Stimulated activated effector memory CD8-positive, alpha-beta T cell treated with anti-CD3 and anti-CD28 coated beads, Interleukin-12 subunit alpha, Interleukin-12 subunit beta, amount 100 ng/mL, for 72 hours (primary cell): ENCODE measurements at regions not wholly inside any gene's neighbourhood (a gene's known extent, or its start where the extent isn't known, plus 50 kb on each side); places are given as distances from the start of the nearest gene placed in this dataset.
A peak's percentile ranks its signal among the peaks of the same experiment; 100 is the strongest.
"Not testable (repeated sequence)": the region's sequence is repeated elsewhere in the genome, so short reads cannot be mapped to it uniquely, and the experiment has no call there.

Experiments
- ATAC-seq: fragments of 150-1000 bp; cut with Tn5 transposase; 2 replicates; pipeline ENCODE4 v1.10.0; 2021
- DNase-seq, 2 donors: peaks; one replicate each; pipeline ENCODE4 v3.0.0; 2021 to 2022; ENCODE audit warnings: low spot score in 2 of 2
- H3K27ac Mint-ChIP-seq: one replicate; pipeline ENCODE4 v1.8.0; 2022; ENCODE audit warnings: mild to moderate bottlenecking, mixed read lengths
- H3K36me3 Mint-ChIP-seq: one replicate; pipeline ENCODE4 v1.8.0; 2022; ENCODE audit warnings: mild to moderate bottlenecking, mixed read lengths
- H3K4me1 Mint-ChIP-seq: one replicate; pipeline ENCODE4 v1.8.0; 2022; ENCODE audit warnings: mixed read lengths
- H3K4me3 Mint-ChIP-seq: one replicate; pipeline ENCODE4 v1.8.0; 2022; ENCODE audit warnings: mild to moderate bottlenecking, mixed read lengths
- H3K9me3 Mint-ChIP-seq: one replicate; pipeline ENCODE4 v1.8.0; 2022; ENCODE audit warnings: mixed read lengths

DNA sequence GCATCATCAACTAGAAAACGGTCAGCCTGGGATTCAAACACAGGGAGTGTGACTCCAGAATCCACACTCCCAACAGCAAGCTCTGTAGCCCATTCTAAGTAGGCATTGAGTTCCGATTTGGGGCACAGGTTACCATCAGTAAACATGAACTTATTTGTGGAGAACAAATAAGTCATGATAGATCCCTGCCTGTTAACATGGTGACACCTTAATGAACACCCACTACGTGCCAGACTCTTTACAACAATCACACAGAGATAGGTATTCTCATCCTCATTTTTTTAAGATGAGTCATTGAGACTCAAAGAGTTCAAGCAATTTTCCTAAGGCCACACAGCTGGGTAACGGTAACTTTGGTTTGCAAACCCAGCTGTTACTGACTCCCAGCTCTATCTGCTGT lies 91.5 kb downstream of the LYZL2 start:
- Mint-ChIP-seq H3K4me3 (no peak overlapping the region), H3K27ac (no peak overlapping the region), H3K36me3 (no peaks in the 10 kb centered on the region), H3K9me3 (no peaks in the 10 kb centered on the region), H3K4me1 (peaks cover 34% of the 10 kb centered on the region)
- no peak for ATAC-seq
- DNase-seq, result no peak

DNA sequence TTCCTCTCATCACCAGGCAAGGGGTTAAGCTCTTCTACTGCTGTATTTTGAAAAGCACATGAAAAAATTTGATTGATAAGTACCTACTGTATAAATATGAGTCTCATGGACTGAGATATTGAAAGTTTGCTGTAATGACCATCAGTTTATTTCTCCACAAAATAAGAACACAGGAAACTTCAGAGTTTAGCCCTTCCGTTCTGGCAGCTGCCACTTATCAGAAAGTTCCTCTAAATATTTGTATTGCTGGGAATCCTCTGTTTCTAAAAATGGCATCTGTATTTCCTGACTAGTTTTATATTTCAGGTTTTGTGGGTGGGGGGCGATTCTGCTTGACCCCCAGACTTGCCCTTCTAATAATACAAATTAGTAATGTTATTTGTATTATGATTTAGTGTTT lies 92.0 kb downstream of the LYZL2 start:
- Mint-ChIP-seq H3K36me3 (no peaks in the 10 kb centered on the region), H3K4me3 (no peak overlapping the region), H3K9me3 (no peaks in the 10 kb centered on the region), H3K4me1 (peaks cover 30% of the 10 kb centered on the region), H3K27ac (no peak overlapping the region)
- ATAC-seq (no peak), DNase-seq (no peak)

DNA sequence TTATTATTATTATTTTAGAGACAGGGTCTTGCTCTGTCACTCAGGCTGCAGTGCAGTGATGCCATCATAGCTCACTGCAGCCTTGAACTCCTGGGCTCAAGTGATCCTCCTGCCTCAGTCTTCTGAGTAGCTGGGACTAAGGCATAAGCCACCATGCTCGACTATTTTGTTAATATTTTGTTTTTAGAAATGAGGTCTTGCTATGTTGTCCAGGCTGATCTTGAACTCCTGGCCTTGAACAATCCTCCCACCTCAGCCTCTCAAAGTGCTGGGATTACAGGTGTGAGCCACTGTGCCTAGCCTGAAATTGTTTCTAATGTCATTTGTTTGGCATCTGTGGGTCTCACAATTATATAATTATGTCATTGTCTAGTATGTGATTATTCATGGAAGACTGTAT lies 92.4 kb downstream of the LYZL2 start:
- not testable (repeated sequence) for H3K36me3 Mint-ChIP-seq, H3K4me3 Mint-ChIP-seq, H3K27ac Mint-ChIP-seq, ATAC-seq, DNase-seq, H3K9me3 Mint-ChIP-seq
- peaks cover 30% of the 10 kb centered on the region for H3K4me1 Mint-ChIP-seq

DNA sequence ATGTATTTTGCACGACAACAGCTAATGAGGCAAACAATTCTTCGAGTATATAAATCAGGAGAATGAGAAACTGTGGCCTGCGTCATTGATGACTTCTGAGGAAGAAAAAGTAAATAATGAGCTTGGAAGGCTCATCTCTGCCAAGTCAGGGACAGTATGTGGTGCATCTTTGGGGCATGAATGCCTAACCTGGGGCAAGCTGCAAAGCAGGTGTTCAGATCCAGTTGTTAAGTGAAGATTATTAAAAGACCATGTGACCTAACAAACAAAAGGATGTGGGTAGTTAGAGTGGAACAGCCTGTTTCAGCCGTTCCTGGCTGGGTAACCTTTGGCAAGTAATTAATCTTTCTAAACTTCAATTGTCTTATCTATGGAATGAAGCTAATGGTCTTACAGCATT lies 93.0 kb downstream of the LYZL2 start:
- no peak for DNase-seq
- Mint-ChIP-seq H3K4me3 (no peak overlapping the region), H3K9me3 (no peaks in the 10 kb centered on the region), H3K27ac (no peak overlapping the region), H3K36me3 (no peaks in the 10 kb centered on the region), H3K4me1 (peaks cover 32% of the 10 kb centered on the region)
- no peak for ATAC-seq

- DNase-seq (no peak), ATAC-seq (no peak)
- Mint-ChIP-seq H3K27ac (no peak overlapping the region), H3K4me1 (peaks cover 31% of the 10 kb centered on the region), H3K36me3 (no peaks in the 10 kb centered on the region), H3K9me3 (no peaks in the 10 kb centered on the region), H3K4me3 (no peak overlapping the region)
Measured at GRCh38 chr10:30535677-30536076, 93.9 kb downstream of the LYZL2 start.

DNA sequence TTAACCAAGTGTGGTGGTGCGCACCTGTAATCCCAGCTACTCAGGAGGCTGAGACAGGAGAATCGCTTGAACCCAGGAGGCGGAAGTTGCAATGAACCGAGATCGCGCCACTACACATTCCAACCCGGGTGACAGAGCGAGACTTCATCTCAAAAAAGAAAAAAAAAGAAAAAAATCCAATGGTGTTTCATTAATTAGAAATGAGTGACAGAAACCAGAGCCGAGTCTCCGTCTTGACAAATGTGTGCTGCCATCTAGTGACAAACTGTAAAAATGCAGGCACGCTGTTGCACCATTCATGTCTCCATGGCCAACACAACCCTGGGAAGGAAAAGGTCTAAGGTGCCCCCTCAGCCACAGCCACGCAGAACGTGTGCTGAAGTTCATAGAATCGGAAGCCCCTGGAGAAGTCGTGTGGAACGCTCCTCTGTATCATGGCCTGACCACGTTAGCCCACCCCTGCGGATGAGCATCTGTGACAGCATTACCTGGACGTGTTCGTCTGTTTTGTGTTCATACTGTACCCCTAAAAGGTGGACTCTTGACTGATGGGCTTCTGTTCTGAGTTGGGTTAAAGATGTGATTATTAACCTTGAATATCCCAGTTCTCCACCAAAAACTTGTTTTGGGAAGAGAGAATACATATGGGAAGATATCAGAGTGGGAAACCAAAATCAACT lies 94.9 kb downstream of the LYZL2 start:
- Mint-ChIP-seq H3K4me3 (no peak overlapping the region), H3K27ac (peak overlapping the region; percentile 13), H3K4me1 (peaks cover 34% of the 10 kb centered on the region), H3K36me3 (peaks cover 2% of the 10 kb centered on the region), H3K9me3 (no peaks in the 10 kb centered on the region)
- ATAC-seq (peak; percentile 73), DNase-seq (peak; percentile 58 to 84)

DNA sequence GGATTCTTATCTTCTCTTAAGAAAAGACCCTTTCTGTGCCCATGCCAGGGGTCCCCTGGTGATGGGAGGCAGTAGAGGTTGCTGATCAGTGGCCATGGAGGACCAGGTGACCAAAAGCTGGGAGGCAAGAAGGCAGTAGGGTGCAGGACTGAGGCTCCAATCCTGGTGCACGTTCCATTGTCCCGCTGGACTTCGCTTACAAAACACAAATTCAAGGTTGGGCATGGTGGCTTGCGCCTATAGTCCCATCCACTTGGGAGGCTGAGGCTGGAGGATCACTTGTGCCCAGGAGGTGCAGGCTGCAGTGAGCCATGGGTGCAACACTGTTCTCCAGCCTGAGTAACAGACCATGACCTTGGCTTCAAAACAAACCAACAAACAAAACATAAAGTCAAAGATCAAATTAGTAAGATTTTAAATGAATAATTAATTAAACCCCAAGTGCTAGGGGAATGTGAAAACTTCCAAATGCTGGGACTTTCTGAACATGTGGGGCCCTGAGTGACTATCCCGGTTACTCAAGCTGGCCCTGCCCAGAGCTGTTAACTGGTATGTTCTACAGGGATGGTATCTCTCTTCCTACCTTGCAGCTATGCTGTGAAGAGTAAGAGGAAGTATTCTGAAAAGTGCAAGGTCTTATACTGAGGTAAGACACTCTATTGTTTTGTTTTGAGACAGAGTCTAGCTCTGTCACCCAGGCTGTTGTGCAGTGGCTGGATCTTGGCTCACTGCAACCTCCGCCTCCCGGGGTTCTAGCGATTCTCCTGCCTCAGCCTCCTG lies 97.6 kb downstream of the LYZL2 start:
- ATAC-seq (no peak), DNase-seq (no peak)
- H3K4me3 Mint-ChIP-seq, result no peak overlapping the region
- H3K27ac Mint-ChIP-seq, result peak overlapping the region; percentile 48
- H3K9me3 Mint-ChIP-seq, result no peaks in the 10 kb centered on the region
- H3K36me3 Mint-ChIP-seq, result peaks cover 9% of the 10 kb centered on the region
- H3K4me1 Mint-ChIP-seq, result peaks cover 61% of the 10 kb centered on the region

- peaks cover 71% of the 10 kb centered on the region for H3K4me1 Mint-ChIP-seq
- H3K4me3 Mint-ChIP-seq, result peak overlapping the region; percentile 84
- peak overlapping the region; percentile 97 for H3K27ac Mint-ChIP-seq
- ATAC-seq (peak; percentile 94), DNase-seq (peak; percentile 66 to 94)
- no peaks in the 10 kb centered on the region for H3K9me3 Mint-ChIP-seq
- peaks cover 9% of the 10 kb centered on the region for H3K36me3 Mint-ChIP-seq
Measured at GRCh38 chr10:30529373-30529998, 95.5 kb downstream of the MAP3K8 start.

DNA sequence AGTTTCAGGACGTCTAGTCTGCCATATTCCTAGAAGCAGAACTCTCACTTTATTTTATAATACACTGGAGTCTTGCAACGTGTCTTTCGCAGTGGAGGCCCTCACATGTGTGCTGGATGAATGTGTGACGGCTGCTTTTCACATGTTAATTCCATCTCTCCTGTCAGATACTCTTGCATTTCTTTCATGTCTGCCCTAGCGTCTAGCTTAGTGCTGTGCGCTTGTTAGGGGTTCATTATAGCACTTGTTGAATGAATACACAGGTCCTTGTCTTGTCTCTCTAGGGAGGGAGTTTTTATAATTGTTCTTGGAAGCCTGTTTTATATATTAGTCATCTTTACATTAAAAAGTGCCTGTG lies 94.4 kb downstream of the MAP3K8 start:
- H3K9me3 Mint-ChIP-seq, result no peaks in the 10 kb centered on the region
- ATAC-seq, result peak; percentile 47
- peak overlapping the region; percentile 97 for H3K27ac Mint-ChIP-seq
- H3K4me3 Mint-ChIP-seq, result peak overlapping the region; percentile 84
- H3K36me3 Mint-ChIP-seq, result peaks cover 9% of the 10 kb centered on the region
- peaks cover 71% of the 10 kb centered on the region for H3K4me1 Mint-ChIP-seq
- no peak for DNase-seq

DNA sequence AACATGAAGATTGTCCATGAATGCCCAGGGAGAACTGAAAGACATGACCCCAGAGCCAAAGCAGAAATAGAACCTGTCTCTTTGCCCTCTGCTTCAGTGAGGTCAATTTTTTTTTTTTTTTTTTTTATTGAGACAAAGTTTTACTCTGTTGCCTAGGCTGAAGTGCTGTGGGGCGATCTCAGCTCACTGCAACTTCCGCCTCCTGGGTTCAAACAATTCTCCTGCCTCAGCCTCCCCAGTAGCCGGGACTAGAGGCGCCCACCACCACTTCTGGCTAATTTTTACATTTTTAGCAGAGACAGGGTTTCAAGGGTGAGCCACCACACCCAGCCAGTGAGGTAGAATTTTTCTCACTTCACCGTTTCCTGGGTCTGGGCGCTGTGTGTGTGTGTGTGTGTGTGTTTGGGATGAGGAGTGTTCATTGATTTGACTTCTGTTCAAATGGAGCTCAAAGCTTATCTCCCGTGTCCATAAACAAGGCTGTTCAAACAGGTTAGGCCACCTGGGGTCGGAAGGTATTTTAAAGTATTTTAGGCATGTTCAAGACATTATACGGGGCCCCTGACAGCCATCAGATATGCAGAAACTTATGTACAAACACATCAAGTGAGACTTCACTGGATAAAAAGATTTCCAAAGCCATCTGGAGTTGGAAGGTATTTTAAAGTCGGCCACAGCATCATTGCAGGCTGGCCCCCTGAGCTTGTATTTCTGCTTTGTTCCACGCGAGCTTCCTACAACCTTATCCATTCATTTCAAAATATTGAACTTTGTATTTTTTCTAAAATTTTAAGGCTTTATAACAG lies 93.8 kb downstream of the MAP3K8 start:
- Mint-ChIP-seq H3K9me3 (no peaks in the 10 kb centered on the region), H3K4me3 (peak overlapping the region; percentile 84), H3K4me1 (peaks cover 77% of the 10 kb centered on the region), H3K36me3 (peaks cover 9% of the 10 kb centered on the region), H3K27ac (peak overlapping the region; percentile 97)
- DNase-seq (no peak), ATAC-seq (no peak)

- not testable (repeated sequence) for H3K27ac Mint-ChIP-seq, DNase-seq, ATAC-seq, H3K9me3 Mint-ChIP-seq, H3K36me3 Mint-ChIP-seq
- Mint-ChIP-seq H3K4me1 (peaks cover 45% of the 10 kb centered on the region), H3K4me3 (peak overlapping the region; percentile 3)
Measured at GRCh38 chr10:30522661-30523078, 88.7 kb downstream of the MAP3K8 start.

DNA sequence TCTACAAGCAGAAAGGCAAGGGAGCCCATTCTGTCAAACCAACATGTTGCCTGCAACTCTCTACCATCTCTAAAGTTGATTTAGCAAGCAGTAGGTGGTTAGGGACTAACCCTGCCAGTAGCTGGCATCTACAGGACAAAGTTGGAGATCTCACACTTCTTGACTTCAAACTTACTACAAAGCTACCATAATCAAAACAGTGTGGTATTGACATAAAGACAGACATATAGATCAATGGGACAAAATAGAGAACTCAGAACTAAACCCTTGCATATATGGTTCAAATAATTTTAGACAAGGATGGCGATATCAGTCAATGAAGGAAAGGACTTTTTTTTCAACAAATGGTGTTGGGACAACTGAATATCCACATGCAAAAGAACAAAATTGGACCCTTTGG lies 84.9 kb downstream of the MAP3K8 start:
- Mint-ChIP-seq H3K4me1 (peaks cover 23% of the 10 kb centered on the region), H3K27ac (no peak overlapping the region)
- no peak for DNase-seq

More for the DNA sequence above, 84.9 kb downstream of the MAP3K8 start:
- ATAC-seq, result no peak
- Mint-ChIP-seq H3K9me3 (peaks cover 6% of the 10 kb centered on the region), H3K4me3 (no peak overlapping the region), H3K36me3 (no peaks in the 10 kb centered on the region)
